Cardiac fibroblast (primary cell): ENCODE measurements at regions not wholly inside any gene's neighbourhood (a gene's known extent, or its start where the extent isn't known, plus 50 kb on each side); places are given as distances from the start of the nearest gene placed in this dataset.
"Not testable (repeated sequence)": the region's sequence is repeated elsewhere in the genome, so short reads cannot be mapped to it uniquely, and the experiment has no call there.

Experiments used
- DNase-seq, 2 donors: peaks; one replicate each; pipeline versions ENCODE4 v3.0.0 to v3.0.0-alpha.2; 2010; ENCODE audit warnings: low read depth in 2 of 2
- H3K4me3 ChIP-seq, 2 donors: replicated peaks in 1 of 2; 1 replicate in 1 of 2; 2 replicates in 1 of 2; pipeline ENCODE4 v1.5.1; 2011; ENCODE audit warnings: low read depth in 2 of 2, low read length in 2 of 2, mild to moderate bottlenecking in 2 of 2, moderate library complexity in 1 of 2
- CTCF ChIP-seq: IDR thresholded peaks from one replicate; pipeline ENCODE4 v1.5.1; 2011; ENCODE audit warnings: low read depth, mild to moderate bottlenecking, low read length, inconsistent platforms

- H3K4me3 ChIP-seq: no peak overlapping the region
- TF ChIP-seq CTCF: no peak
- DNase-seq: no peak
These were observed 163.5 kb upstream of the NFIA start for GRCh38 chr1:60918867-60919266.

GRCh38 chr1:60916906-60917305, 165.5 kb upstream of the NFIA start:
- no peak for DNase-seq
- TF ChIP-seq CTCF: no peak
- no peak overlapping the region for H3K4me3 ChIP-seq

- no peak overlapping the region for H3K4me3 ChIP-seq
- no peak for TF ChIP-seq CTCF
- peak in 1 of 2 donors; percentile 38 for DNase-seq
These were observed 166.2 kb upstream of the NFIA start for GRCh38 chr1:60916199-60916598.

GRCh38 chr1:60915441-60915840, 166.9 kb upstream of the NFIA start:
- no peak overlapping the region for H3K4me3 ChIP-seq
- DNase-seq: no peak
- no peak for TF ChIP-seq CTCF

GRCh38 chr1:60914982-60915381, 167.4 kb upstream of the NFIA start:
- no peak for TF ChIP-seq CTCF
- H3K4me3 ChIP-seq: no peak overlapping the region
- no peak for DNase-seq

- H3K4me3 ChIP-seq: not testable (repeated sequence)
- DNase-seq: peak in 1 of 2 donors; percentile 43
These were observed 168.7 kb upstream of the NFIA start for GRCh38 chr1:60913708-60914107.

- TF ChIP-seq CTCF: no peak
- no peak for DNase-seq
- H3K4me3 ChIP-seq: no peak overlapping the region
These were observed 169.3 kb upstream of the NFIA start for GRCh38 chr1:60913039-60913438.
